ENCODE measurements at regions not wholly inside any gene's neighbourhood (a gene's known extent, or its start where the extent isn't known, plus 50 kb on each side); places are given as distances from the start of the nearest gene placed in this dataset.

GRCh38 chr16:7270006-7270405 lies 62.6 kb upstream of the RBFOX1 start:
- TF ChIP-seq EZH2phosphoT487 (IDR thresholded peaks at IDR 0.05; ENCODE audit: insufficient read depth, low read depth) (no peak), EZH2 (IDR thresholded peaks at IDR 0.05; ENCODE audit: insufficient read depth, poor library complexity, severe bottlenecking) (no peak)

Measured in GM23248 (cell line).